Activated T-helper 1 cell treated with anti-CD3 and anti-CD28 coated beads, Interleukin-2, amount 50 U/mL, for 16 hours (primary cell): ENCODE measurements at regions not wholly inside any gene's neighbourhood (a gene's known extent, or its start where the extent isn't known, plus 50 kb on each side); places are given as distances from the start of the nearest gene placed in this dataset.
"Not testable (repeated sequence)": the region's sequence is repeated elsewhere in the genome, so short reads cannot be mapped to it uniquely, and the experiment has no call there.

Source experiments
- DNase-seq, 2 donors: peaks; one replicate each; pipeline ENCODE4 v3.0.0-alpha.2; 2020; ENCODE audit warnings: low read depth in 1 of 2, low spot score in 1 of 2

DNA sequence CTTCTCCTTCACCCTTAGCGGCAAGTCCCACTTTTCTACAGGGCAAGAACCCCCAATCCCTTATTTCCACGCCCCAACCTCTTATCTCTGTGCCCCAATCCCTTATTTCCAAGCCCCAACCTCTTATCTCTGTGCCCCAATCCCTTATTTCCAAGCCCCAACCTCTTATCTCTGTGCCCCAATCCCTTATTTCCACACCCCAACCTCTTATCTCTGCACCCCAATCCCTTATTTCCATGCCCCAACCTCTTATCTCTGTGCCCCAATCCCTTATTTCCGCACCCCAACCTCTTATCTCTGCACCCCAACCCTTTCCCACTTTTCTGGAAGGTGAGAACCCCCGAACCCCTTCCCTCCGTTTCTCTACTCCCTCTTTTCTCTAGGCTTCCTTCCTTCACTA is 116.1 kb upstream of the GJE1 start:
- not testable (repeated sequence) for DNase-seq

DNA sequence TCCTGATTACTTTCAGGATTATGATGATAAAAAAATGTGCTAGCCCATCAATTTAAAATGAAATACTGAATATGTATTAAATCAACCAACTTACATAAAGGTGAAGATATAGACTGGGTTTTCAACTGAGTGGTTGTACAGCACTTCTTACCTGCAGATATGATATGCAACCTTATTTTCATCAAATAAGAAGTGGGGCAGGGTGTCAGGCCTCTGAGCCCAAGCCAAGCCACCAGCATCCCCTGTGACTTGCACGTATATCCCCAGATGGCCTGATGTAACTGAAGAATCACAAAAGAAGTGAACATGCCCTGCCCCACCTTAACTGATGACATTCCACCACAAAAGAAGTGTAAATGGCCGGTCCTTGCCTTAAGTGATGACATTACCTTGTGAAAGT is 117.3 kb upstream of the GJE1 start:
- not testable (repeated sequence) for DNase-seq

DNA sequence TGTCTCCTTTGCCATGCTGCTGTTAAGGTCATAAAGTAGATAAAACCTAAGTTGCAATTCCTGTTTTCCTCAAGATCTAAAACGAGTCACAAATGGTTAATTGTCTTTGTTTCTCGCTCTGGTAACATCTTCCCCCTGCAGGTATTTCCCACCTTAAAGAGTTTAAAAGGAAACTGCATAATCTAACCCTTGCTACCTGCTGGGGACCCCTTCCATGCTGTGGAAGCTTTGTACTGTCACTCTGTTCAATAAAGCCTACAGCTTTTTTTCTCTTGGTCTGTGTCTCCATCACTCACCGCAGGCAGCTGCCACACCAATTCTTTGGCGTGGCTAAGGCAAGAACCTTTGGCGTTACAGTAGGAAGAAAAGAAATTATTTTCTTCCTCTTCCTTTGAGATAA is 117.7 kb upstream of the GJE1 start:
- DNase-seq, result no peak

DNA sequence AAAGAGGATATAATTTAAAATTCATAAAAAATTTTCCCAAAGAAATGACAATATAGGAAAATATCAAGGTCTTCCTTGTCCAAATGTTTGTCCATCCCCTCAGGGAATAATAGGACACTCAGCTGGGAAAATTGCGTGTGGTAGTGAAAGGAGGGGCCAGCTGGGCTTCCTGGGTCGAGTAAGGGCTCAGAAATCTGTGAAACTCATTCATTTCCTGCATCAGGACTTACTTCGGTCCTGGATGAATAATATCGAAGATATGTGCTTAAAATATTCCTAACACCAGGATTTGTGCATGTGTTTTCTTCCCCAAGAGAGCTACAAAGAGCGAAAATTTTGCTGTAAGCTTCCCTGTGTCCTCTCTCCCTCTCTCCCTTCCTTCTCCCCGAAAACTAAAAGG is 118.2 kb upstream of the GJE1 start:
- DNase-seq, result no peak

DNA sequence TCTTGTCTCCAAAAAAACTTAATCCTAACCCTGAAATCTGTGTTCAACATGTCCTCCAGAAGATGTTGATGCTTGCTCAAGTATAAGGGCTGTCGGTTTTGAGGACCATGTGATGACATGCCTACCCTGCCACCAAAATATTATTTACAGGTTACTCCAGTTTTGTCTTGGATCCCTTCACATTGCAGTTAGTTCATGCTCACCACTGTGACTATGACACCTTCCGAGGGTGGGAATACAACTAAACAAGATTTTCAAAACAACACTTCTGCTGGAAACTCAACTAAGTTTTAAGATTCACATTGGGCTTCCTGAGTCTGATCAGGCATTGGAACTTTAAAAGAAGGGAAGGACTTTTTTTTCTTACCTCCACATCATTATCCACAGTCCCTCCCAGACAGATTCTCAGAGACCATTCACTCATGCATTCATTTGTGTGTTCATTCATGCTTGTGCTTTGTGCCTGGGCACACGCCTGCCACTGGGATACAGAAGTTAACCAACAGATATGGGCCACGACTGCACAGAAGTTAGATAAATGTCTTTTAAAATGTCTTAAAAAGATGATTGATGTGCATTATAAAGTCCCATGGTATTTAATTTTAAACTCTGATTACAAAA is 118.7 kb upstream of the GJE1 start:
- DNase-seq, result no peak

DNA sequence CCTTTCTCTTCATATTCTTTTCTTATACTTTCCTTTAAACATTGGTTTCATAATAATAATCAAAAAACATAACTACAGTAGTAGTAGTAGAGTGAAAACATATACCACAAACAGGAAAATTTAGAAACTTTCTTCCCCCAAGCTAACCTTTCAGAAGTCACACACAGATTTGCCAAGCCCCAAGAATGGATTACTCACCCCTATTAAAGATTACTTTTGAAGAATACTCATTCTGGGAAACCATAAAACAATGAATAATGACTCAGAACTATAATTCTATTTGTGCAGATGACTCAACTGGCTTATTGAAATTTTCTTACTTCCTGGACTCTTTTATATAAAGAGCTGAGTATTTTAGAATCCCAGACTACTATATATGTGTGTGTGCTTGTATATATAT is 119.4 kb upstream of the GJE1 start:
- no peak for DNase-seq

DNA sequence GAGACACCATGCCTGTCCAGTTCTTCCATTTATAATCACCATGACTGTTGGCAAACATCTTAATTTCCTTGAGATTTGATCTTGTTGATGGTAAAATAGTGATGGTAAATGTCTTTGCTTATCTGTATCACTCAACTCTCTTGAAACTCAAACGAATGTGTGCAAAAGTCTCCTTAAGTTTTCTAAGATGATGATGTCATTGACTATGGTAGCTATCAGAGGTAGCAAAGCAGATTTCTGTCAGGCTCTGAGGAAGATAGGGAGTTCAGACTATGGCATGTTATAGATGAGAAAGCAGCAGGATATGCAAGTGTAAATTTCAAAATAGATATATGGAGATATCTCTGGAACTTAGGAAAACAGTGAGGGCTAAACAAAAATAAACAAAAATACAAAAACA is 121.0 kb upstream of the GJE1 start:
- DNase-seq, result no peak

DNA sequence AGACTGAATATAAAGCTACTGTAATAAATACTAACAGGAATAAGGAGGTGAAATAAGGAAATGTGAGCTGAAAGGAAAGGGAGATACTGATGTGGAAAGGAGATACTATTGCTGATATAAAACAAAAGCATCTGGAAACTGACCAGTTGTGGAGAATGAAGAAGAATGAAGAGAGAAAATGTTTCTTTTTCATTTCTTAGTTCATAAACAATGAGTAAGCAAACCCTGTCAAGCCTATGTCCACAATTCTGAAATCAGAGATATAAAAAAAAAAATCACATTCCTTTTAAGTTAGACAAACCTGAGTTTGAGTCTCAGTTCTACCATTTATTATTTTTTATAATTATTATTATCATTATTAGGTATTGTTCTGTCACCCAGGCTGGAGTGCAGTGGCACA is 121.6 kb upstream of the GJE1 start:
- DNase-seq, result no peak

DNA sequence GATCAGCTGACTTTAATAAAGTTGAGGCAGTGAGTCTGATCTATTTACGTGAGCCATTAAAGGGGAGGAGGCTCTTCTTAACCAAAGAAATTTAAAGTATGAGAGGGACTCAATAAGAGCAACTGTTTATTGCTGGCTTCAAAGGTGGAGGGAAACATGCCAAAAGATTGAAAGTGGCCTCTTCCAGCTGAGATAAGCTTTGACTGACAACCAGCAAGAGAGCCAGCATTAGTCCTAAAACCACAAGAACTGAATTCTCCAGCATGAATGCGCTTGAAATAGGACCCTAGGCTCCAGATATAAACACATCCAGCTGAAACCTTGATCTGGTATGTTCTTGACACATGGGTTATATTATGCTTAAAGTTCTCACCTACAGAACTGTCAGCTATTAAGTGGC is 123.1 kb upstream of the GJE1 start:
- no peak for DNase-seq

DNA sequence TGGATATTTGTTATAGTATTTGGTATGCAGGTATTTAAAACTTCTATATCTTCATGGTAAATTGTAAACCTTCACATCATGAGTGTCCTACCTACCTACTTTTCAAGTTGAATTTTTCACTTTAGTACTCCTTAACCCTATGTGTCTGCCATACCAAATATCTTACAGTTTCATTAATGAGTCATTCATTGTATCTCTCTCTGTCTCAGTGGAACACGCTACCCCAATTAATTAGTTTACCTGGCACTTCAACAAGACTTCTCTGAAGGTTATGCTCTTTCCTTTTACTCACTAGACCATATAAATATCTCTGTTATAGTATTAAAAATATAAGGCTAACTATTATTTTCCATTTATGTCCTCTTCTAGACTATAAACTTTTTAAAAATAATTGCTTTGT is 123.9 kb upstream of the GJE1 start:
- DNase-seq, result no peak

DNA sequence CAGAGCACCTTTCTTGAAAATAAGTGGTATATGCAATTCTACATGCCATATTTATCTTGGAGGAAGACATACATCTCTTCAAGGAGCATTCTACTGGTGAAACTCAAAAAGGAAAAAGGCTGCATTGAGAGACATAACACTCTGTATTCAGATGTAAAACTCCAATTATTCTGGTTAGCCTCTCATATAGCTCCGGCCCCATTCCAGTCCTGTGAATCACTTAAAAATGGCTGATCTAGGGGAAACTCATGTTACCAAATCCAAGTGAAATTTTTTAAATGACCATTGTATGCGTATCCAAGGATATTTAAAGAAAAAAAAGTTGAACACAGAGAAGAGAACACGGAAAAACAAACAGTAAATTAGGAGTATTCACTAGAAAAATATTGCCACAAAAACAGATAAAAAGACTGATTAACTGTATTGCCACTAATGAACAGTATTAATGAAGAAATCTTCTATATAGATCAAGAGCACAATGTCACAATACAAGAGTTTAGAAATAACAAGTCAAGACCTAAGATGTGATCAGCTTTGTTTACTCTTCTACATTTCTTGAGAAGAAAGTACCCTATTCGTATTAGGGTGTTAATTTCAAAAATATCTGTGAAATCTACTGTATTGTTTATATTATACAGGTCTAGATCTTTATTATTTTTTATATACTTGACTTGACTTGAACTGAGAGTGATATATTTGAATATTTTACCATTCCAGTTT is 124.5 kb upstream of the GJE1 start:
- no peak for DNase-seq

DNA sequence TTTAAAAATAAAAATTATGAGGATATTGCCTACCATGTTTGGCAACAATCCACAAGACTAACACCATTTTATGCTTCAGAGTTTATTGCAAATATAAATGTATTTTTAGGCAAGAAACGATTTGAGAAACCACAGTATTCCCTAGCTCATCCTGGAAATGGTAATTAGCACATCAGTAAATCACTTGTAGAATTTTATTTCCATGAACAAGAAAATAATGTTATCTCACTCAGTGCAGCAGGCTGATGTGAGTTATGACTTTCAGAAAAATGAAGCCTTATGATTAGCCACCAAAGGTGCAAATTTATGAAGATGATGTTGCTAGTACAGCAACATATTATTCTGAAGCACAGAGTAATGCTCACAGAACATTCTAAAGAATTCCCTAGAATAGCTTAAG is 127.7 kb upstream of the GJE1 start:
- no peak for DNase-seq

DNA sequence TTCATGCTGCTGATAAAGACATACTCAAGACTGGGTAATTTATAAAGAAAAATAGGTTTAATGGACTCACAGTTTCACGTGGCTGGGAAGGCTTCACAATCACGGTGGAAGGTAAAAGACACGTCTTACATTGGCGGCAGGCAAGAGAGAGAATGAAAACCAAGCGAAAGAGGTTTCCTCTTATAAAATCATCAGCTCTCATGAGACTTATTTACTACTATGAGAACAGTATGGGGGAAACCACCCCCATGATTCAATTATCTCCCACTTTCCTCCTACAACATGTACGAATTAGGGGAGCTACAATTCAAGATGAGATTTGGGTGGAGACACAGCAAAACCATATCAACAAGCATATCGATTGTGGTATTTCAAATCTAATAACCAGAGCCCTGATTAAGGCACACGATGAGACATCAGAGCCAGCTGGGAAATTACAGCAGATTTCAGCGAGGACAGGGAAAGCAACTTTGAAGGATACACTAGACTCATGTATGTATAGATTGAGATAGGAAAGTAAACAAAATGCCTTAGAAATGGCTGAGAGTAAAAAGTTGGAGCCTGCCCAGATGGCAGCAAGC is 129.8 kb upstream of the GJE1 start:
- no peak for DNase-seq

DNA sequence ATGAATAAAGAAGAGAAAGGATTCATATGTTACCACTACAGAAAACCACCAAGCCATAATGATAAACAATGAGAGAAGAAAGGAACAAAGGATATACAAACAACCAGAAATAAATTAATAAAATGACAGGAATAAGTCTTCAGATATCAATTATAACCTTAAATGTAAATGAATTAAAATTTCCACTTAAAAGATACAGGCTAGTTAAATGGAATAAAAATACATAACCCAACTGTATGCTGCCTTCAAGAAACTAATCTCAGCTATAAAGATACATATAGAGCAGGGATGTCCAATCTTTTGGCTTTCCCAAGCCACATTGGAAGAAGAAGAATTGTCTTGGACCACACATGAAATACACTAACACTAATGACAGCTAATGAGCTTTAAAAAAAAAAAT is 135.9 kb upstream of the GJE1 start:
- DNase-seq, result no peak

DNA sequence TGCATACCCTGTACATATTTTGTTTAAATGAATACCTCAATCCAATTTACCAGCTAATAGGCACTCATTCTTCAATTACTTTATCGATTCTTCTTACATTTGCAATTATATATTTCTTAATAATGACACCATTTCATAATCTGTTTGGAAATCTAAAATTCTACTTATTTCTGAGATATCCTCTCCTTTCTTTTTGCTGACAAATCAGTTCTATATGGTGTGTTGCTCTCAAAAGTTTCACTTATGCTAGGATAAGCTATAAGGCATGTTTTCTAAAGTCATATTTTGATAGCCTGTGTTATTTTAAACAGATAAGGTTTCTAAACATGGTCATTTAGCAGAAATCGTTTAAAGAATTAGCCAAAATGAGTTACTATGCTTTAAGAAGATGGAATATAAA is 140.6 kb upstream of the GJE1 start:
- no peak for DNase-seq

DNA sequence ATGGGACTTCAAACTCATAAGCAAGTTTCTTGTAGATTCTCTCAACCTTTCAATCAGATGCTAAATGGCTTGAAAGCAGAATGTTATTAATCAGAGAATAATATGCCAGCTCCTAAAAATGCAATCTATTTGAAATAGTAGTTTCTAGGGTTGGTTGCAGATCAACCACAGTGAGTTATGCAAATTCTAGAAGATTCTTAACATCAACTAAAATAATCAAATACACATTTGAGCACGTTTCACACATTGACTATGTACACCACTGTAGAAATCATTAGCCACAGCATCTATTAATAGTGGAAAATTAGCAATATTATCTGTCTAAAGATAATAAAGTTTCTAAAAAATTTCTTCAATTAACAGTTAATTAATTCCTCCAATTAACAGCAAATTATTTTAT is 141.9 kb upstream of the GJE1 start:
- DNase-seq, result no peak

DNA sequence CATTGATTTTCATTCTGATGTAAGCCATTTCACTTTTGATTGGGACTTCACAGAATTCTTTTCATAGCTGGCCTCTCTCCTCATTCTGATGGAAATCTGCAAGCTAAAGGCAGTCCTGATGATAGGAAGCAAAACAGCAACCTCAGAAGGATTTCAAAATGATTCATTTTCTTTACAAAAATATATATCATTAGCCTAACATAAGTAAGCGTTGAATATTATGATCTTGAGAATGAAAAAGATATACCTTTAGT is 143.1 kb upstream of the GJE1 start:
- no peak for DNase-seq

DNA sequence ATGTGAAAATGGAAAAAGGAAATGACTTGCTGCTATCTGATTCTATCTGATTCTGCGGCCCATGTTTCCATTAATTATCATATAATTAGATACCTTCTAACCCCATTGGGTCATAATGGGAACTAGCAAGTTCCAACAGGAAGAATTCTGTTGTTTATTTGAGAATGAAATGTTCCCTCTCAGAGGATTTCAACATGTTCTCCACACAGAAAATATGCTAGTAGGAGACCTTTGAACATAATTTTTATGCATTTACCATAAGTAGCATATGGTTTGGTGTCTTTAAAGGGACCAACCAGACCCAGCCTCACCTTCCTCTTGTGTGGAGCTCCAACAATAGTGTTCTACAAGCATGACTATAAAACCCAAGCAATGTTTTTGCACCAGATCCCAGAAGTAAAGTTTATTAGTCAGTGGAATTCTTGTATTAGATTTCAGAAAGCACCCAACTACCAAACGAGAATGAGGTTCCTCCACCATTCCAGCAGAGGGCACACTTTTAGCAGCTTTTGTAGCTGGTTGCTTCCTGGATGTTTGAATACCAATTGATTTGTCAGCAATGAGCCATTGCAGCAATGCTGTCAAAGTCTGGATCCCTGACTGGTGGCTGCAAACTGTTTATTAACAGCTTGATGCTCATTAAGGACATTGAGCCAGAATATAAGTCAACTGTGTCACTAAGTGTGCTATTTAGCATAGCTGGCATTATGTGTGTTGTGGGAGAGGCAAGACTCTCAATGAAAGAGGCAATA is 143.6 kb upstream of the GJE1 start:
- no peak for DNase-seq

DNA sequence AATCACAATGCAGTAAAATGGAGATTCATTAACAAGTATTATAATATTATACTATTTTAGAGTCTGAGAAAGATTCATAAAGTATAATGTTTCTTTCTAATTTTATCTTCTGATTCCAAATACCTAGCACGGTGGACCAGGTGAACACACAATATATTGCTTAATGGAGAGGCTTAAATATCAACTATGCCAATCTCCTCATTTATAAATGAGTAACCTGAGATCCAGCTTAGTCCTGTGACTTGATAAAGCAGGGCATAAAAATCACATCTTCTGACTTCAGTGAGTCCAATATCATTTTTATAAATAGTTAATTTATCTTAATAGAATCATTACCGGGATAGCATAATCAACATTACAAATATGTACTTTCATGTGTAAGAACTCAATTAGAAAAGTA is 144.4 kb upstream of the GJE1 start:
- no peak for DNase-seq

DNA sequence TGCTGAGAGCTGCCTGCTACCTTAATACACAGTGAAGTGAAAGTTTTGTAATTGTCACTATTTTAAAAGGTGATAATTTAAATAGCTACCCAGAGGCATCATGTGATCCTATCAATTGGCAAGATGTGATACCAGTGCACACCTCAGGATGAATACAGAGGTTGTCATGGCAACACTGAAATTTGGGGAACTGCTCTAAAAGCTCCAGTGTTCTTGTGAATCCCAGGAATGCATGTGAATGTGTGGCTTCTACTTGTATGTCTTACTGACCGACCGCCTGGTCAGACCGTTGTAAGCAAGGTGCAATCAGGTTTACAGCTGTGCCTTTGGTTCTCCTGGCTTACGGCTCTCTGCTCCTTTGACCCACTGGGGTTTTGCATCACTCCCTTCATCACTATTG is 146.3 kb upstream of the GJE1 start:
- DNase-seq, result no peak

DNA sequence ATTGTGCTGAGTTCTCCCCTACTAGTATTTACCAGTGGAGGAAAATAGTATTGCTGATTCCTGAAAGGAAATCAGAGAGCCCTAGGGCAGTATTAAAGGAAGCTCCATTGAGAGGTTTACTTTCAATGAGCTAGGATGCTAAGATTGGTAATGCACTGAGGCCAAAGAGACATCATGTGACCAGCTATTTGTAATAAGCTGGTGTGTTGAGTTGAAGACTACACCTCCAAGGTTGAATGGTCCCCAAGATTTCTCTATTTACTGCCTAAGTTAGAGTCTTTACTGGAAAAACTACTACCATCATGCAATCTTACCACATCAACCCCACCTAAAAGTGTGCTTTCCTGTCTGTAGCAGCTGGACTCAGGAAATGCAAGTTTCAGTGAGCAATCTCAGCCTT is 151.5 kb upstream of the GJE1 start:
- DNase-seq, result no peak

DNA sequence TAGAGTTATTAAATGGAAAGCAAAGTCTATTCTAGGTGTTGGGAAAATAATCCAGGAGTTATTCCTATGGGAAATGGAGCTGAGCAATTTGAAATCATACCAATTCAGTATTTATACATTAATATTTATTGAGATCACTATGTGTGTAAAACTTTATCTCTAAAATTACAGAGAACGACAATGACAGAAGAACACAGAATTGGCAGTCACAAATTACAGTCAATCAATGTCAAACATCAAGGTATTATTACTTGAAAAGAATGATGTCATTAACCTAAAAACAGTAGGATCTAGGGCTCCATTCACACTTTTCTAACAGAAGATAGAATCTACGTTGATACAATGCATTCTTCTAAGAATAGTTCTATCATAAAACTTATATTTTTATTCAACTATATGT is 154.9 kb upstream of the GJE1 start:
- DNase-seq, result no peak

DNA sequence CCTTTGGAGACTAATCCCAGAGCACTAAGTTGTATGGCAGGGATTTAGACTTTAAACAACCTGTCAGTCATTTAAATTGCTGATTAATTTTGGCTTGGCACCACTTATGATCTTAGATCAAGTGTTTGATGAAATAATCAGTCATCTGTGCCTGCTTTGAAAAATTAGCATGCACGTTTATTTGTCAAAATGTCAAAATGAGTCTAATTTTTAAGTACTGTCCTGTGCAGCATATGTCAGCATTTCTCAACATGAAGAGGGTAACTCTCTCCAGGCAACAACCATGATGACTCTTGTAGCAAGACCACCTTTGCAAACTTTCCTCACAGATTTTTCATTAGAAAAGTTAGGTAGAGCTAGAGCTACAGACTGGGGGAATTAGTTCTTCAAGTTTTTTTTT is 155.7 kb upstream of the GJE1 start:
- DNase-seq, result no peak
